Heart left ventricle (tissue), 16 donors: ENCODE measurements at regions not wholly inside any gene's neighbourhood (a gene's known extent, or its start where the extent isn't known, plus 50 kb on each side); places are given as distances from the start of the nearest gene placed in this dataset.

Source experiments
- ATAC-seq, 4 donors: fragments of 200-7000 bp; cut with Tn5 transposase; one replicate each; pipeline ENCODE4 v1.9.1; 2020 to 2022; ENCODE audit warnings: moderate library complexity in 4 of 4, mild to moderate bottlenecking in 3 of 4, moderate number of reproducible peaks in 1 of 4
- DNase-seq, 5 donors: peaks; one replicate each; pipeline ENCODE4 v3.0.0-alpha.2; 2020
- H3K27ac ChIP-seq, 12 donors: fragments of 200-600 bp; sonication (generic) in 4 of 12; one replicate each; pipeline versions ENCODE4 v1.5.0 to v1.8.0; 2016 to 2022; ENCODE audit warnings: mild to moderate bottlenecking in 2 of 12
- H3K27me3 ChIP-seq, 9 donors: fragments of 200-600 bp; sonication (generic) in 2 of 9; one replicate each; pipeline versions ENCODE4 v1.5.1 to v1.8.0; 2016 to 2022; ENCODE audit warnings: mild to moderate bottlenecking in 3 of 9
- H3K36me3 ChIP-seq, 9 donors: fragments of 200-600 bp; sonication (generic) in 2 of 9; one replicate each; pipeline versions ENCODE4 v1.5.0 to v1.8.0; 2018 to 2022; ENCODE audit warnings: mild to moderate bottlenecking in 2 of 9
- H3K4me1 ChIP-seq, 12 donors: fragments of 200-600 bp; sonication (generic) in 4 of 12; one replicate each; pipeline versions ENCODE4 v1.5.0 to v1.8.0; 2016 to 2022; ENCODE audit warnings: mild to moderate bottlenecking in 3 of 12
- H3K4me3 ChIP-seq, 12 donors: fragments of 200-600 bp; sonication (generic) in 4 of 12; one replicate each; pipeline versions ENCODE4 v1.5.0 to v1.8.0; 2017 to 2022; ENCODE audit warnings: mild to moderate bottlenecking in 9 of 12, moderate library complexity in 4 of 12
- H3K9me3 ChIP-seq, 12 donors: fragments of 200-600 bp; sonication (generic) in 4 of 12; one replicate each; pipeline versions ENCODE4 v1.5.0 to v1.8.0; 2016 to 2022; ENCODE audit warnings: mild to moderate bottlenecking in 1 of 12
- POLR2A ChIP-seq, 2 donors: fragments of 450-650 bp; IDR thresholded peaks; one replicate each; pipeline ENCODE4 v1.6.1; 2017; ENCODE audit warnings: antibody characterized with exemption in 2 of 2, mild to moderate bottlenecking in 2 of 2, moderate library complexity in 2 of 2
- WGBS, 4 donors: extraction: QIAGEN DNeasy Blood & Tissue Kit in 2 of 4; methylation state at CpG; one replicate each; pipeline versions ENCODE4 v1.1.5 to v1.1.7; 2013 to 2018; 5-methylcytosine and 5-hydroxymethylcytosine counted together
- intact Hi-C, 10 donors: fragments of 100-400 bp; cut with DNase I; formaldehyde crosslinking; loops; one replicate each; pipeline versions ENCODE4 v1.11.1 to v1.14.2; 2022
- TF ChIP-seq, protein P1 (sequence below), 12 donors: fragments of 200-600 bp; sonication (generic) in 4 of 12; IDR thresholded peaks; one replicate each; pipeline versions ENCODE4 v1.5.0 to v1.8.0; 2018 to 2022; ENCODE audit warnings: antibody characterized with exemption in 12 of 12, mild to moderate bottlenecking in 5 of 12
- donor health status: ischemic (EF 13 %, LVEDD 7.1; RV severe dilation, severe dysfunction).
- donor health status: healthy with polysubstance abuse.
- donor health status: DM: no; HTN: yes; CAD: no.
- donor health status: DM: no; HTN: no; CAD: no.
- donor health status: ischemic (EF 25% LVEDD 6.9; RV normal size, moderate dysfunction).
- donor health status: ischemic (EF 25% LVEDD 5.7; RV mildly dilated, moderate dysfunction).
- donor health status: healthy.
- donor health status: DM: yes; HTN: yes; CAD: no.
- donor health status: ischemic (EF 35%, LVEDD 5.7; RV mildly dilated, moderate dysfunction).
- donor health status: nonischemic (EF 11% LVEDD 7.7; RV severe dilation, severe dysfunction).
- donor health status: DM: yes; HTN: yes; CAD: no.
- donor health status: PGD.
- donor health status: ischemic (EF 29% LVEDD 5.4; RV normal size, mild dysfunction).
- donor health status: nonischemic (EF 23%, LVEDD 6.1; RV moderate dilation, normal function).

DNA sequence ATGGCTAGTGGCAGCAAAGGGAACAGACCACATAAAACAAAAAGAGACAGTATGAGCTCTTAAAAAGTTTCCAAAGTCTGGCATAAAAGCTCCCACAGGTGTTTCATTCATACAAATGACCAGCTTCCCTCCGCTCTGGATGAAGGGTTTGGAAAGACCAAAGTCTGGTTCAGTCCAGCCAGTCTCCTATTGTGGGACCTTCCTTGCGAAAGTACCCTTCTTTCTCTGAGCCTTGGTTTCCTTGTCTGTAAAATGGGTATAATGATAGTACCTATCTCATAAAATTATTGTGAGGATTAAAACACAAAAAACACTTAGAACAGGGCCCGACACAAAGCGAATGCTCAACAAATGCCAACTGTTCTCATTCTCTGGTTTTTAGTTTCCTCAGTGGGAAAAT, 77.2 kb downstream of the UNC5CL start:
- no peaks in the 10 kb centered on the region for H3K9me3 ChIP-seq
- WGBS, 4 donors, result 92 to 97% (median 96%) methylated on average over 4 of the region's 4 CpGs
- no peak overlapping the region for H3K4me3 ChIP-seq
- intact Hi-C loops, result no loop called here
- H3K27ac ChIP-seq, result no peak overlapping the region
- no peaks in the 10 kb centered on the region for H3K36me3 ChIP-seq
- TF ChIP-seq, protein P1, sequence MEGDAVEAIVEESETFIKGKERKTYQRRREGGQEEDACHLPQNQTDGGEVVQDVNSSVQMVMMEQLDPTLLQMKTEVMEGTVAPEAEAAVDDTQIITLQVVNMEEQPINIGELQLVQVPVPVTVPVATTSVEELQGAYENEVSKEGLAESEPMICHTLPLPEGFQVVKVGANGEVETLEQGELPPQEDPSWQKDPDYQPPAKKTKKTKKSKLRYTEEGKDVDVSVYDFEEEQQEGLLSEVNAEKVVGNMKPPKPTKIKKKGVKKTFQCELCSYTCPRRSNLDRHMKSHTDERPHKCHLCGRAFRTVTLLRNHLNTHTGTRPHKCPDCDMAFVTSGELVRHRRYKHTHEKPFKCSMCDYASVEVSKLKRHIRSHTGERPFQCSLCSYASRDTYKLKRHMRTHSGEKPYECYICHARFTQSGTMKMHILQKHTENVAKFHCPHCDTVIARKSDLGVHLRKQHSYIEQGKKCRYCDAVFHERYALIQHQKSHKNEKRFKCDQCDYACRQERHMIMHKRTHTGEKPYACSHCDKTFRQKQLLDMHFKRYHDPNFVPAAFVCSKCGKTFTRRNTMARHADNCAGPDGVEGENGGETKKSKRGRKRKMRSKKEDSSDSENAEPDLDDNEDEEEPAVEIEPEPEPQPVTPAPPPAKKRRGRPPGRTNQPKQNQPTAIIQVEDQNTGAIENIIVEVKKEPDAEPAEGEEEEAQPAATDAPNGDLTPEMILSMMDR (IDR thresholded peaks at IDR 0.05), result no peak
- no peak for TF ChIP-seq POLR2A (IDR thresholded peaks at IDR 0.05)
- DNase-seq, result no peak
- H3K4me1 ChIP-seq, result no peaks in the 10 kb centered on the region
- H3K27me3 ChIP-seq, result no peaks in the 10 kb centered on the region
- no peak for ATAC-seq

GRCh38 chr6:40960742-40961430, 78.1 kb downstream of the UNC5CL start:
- WGBS, 4 donors, result 79 to 86% (median 83%) methylated on average over 9 to 14 of the region's 14 CpGs
- intact Hi-C loops, result no loop called here
- Histone ChIP-seq H3K9me3 (no peaks in the 10 kb centered on the region), H3K4me3 (no peak overlapping the region), H3K4me1 (no peaks in the 10 kb centered on the region), H3K27me3 (no peaks in the 10 kb centered on the region), H3K36me3 (no peaks in the 10 kb centered on the region), H3K27ac (no peak overlapping the region)
- ATAC-seq, result no peak
- TF ChIP-seq, protein P1 (IDR thresholded peaks at IDR 0.05), result no peak
- no peak for TF ChIP-seq POLR2A (IDR thresholded peaks at IDR 0.05)
- no peak for DNase-seq

- 76 to 90% (median 84%) methylated on average over 2 of the region's 2 CpGs for WGBS, 4 donors
- DNase-seq, result no peak
These were observed 79.2 kb downstream of the UNC5CL start for GRCh38 chr6:40959781-40960327.

GRCh38 chr6:40958738-40959137, 80.3 kb downstream of the UNC5CL start:
- no peaks in the 10 kb centered on the region for H3K36me3 ChIP-seq
- ATAC-seq (no peak), DNase-seq (no peak)
- no peak for TF ChIP-seq POLR2A (IDR thresholded peaks at IDR 0.05)
- TF ChIP-seq, protein P1 (IDR thresholded peaks at IDR 0.05), result no peak
- 71 to 87% (median 86%) methylated on average over 1 of the region's 1 CpG for WGBS, 4 donors
- H3K4me3 ChIP-seq, result no peak overlapping the region
- no peaks in the 10 kb centered on the region for H3K9me3 ChIP-seq
- H3K27me3 ChIP-seq, result no peaks in the 10 kb centered on the region
- no peak overlapping the region for H3K27ac ChIP-seq
- intact Hi-C loops, result no loop called here
- H3K4me1 ChIP-seq, result no peaks in the 10 kb centered on the region

More at GRCh38 chr6:40959781-40960327, 79.2 kb downstream of the UNC5CL start:
- Histone ChIP-seq H3K4me1 (no peaks in the 10 kb centered on the region), H3K9me3 (no peaks in the 10 kb centered on the region), H3K27me3 (no peaks in the 10 kb centered on the region), H3K27ac (no peak overlapping the region), H3K36me3 (no peaks in the 10 kb centered on the region), H3K4me3 (no peak overlapping the region)
- TF ChIP-seq POLR2A (IDR thresholded peaks at IDR 0.05), result no peak
- intact Hi-C loops, result no loop called here
- no peak for ATAC-seq
